Upper lobe of left lung (tissue), 6 donors: ENCODE measurements at regions not wholly inside any gene's neighbourhood (a gene's known extent, or its start where the extent isn't known, plus 50 kb on each side); places are given as distances from the start of the nearest gene placed in this dataset.
A peak's percentile ranks its signal among the peaks of the same experiment; 100 is the strongest.

Source experiments
- ATAC-seq, 2 donors: fragments of 200-7000 bp; cut with Tn5 transposase; one replicate each; pipeline ENCODE4 v1.9.1; 2022; ENCODE audit warnings: mild to moderate bottlenecking in 2 of 2, moderate library complexity in 2 of 2; ENCODE audit not compliant: low FRiP score in 2 of 2
- DNase-seq, 2 donors: peaks; one replicate each; pipeline ENCODE4 v3.0.0-alpha.2; 2019 to 2020
- H3K27ac ChIP-seq, 4 donors: fragments of 200-600 bp; sonication (generic); one replicate each; pipeline ENCODE4 v1.5.1; 2016 to 2019
- H3K27me3 ChIP-seq, 4 donors: fragments of 200-600 bp; sonication (generic); one replicate each; pipeline ENCODE4 v1.5.1; 2017 to 2019
- H3K36me3 ChIP-seq, 4 donors: fragments of 200-600 bp; sonication (generic); one replicate each; pipeline ENCODE4 v1.5.1; 2016 to 2019
- H3K4me1 ChIP-seq, 4 donors: fragments of 200-600 bp; sonication (generic); one replicate each; pipeline ENCODE4 v1.5.1; 2018 to 2019
- H3K4me3 ChIP-seq, 4 donors: fragments of 200-600 bp; sonication (generic); one replicate each; pipeline ENCODE4 v1.5.1; 2017 to 2019; ENCODE audit warnings: mild to moderate bottlenecking in 2 of 4, moderate library complexity in 1 of 4
- H3K9me3 ChIP-seq, 4 donors: fragments of 200-600 bp; sonication (generic); one replicate each; pipeline ENCODE4 v1.5.1; 2018 to 2019
- EP300 ChIP-seq, 4 donors: sonication (generic); formaldehyde crosslinking; IDR thresholded peaks; one replicate each; pipeline ENCODE4 v1.5.1; 2017; ENCODE audit warnings: antibody characterized with exemption in 4 of 4, control low read depth in 2 of 4
- POLR2A ChIP-seq, 4 donors: fragments of 450-650 bp; IDR thresholded peaks; one replicate each; pipeline ENCODE4 v1.5.1; 2016 to 2017; ENCODE audit warnings: antibody characterized with exemption in 4 of 4, mild to moderate bottlenecking in 2 of 4
- POLR2AphosphoS5 ChIP-seq, 2 donors: sonication (generic); formaldehyde crosslinking; IDR thresholded peaks; one replicate each; pipeline ENCODE4 v1.5.1; 2017; ENCODE audit warnings: antibody characterized with exemption in 2 of 2
- WGBS, 2 donors: methylation state at CpG; one replicate each; pipeline ENCODE4 v1.1.5; 2017 to 2018; 5-methylcytosine and 5-hydroxymethylcytosine counted together
- TF ChIP-seq, protein P1 (sequence below), 6 experiments: fragments of 450-650 bp in 4 of 6; fragments of 200-600 bp in 2 of 6; sonication (generic) in 2 of 6; IDR thresholded peaks; one replicate each; pipeline ENCODE4 v1.5.1; 2016 to 2019; ENCODE audit warnings: antibody characterized with exemption in 6 of 6
- donor health status: DM: no; HTN: no; CAD: no; lungs with moderate emphysema.
- donor health status: DM: no; HTN: yes; CAD: no; lungs with severe emphysema.

DNA sequence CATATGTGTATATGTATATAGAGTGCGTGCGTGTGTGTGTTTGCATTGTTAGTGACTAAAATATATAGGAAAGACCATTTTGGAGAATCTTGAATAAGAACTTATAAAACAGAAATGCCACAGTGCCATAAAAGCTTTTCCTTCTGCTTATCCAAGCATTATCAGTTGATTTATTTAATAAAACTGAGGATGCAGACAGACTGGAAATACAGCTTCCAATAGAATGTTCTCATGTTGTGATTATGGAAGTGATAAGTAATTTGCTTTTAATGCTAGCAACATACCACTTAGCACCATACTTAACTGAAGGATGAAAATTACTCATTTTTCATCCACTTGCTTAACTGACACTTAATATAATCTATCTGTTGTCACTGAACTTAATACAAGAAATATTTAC lies 820.1 kb downstream of the TFAP2A start:
- Histone ChIP-seq H3K27me3 (no peaks in the 10 kb centered on the region), H3K27ac (no peak overlapping the region), H3K4me3 (no peak overlapping the region), H3K36me3 (no peaks in the 10 kb centered on the region), H3K9me3 (no peaks in the 10 kb centered on the region), H3K4me1 (no peaks in the 10 kb centered on the region)
- 95 to 96% methylated on average over 2 of the region's 2 CpGs for WGBS, 2 donors
- DNase-seq = no peak
- ATAC-seq = no peak
- no peak for TF ChIP-seq EP300 (IDR thresholded peaks at IDR 0.05)
- TF ChIP-seq, protein P1, sequence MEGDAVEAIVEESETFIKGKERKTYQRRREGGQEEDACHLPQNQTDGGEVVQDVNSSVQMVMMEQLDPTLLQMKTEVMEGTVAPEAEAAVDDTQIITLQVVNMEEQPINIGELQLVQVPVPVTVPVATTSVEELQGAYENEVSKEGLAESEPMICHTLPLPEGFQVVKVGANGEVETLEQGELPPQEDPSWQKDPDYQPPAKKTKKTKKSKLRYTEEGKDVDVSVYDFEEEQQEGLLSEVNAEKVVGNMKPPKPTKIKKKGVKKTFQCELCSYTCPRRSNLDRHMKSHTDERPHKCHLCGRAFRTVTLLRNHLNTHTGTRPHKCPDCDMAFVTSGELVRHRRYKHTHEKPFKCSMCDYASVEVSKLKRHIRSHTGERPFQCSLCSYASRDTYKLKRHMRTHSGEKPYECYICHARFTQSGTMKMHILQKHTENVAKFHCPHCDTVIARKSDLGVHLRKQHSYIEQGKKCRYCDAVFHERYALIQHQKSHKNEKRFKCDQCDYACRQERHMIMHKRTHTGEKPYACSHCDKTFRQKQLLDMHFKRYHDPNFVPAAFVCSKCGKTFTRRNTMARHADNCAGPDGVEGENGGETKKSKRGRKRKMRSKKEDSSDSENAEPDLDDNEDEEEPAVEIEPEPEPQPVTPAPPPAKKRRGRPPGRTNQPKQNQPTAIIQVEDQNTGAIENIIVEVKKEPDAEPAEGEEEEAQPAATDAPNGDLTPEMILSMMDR (IDR thresholded peaks at IDR 0.05) = no peak
- no peak for TF ChIP-seq POLR2AphosphoS5 (IDR thresholded peaks at IDR 0.05)
- TF ChIP-seq POLR2A (IDR thresholded peaks at IDR 0.05) = no peak

GRCh38 chr6:9593554-9593953 lies 821.3 kb downstream of the TFAP2A start:
- Histone ChIP-seq H3K4me1 (no peaks in the 10 kb centered on the region), H3K36me3 (no peaks in the 10 kb centered on the region), H3K9me3 (no peaks in the 10 kb centered on the region), H3K27ac (no peak overlapping the region), H3K27me3 (no peaks in the 10 kb centered on the region), H3K4me3 (no peak overlapping the region)
- TF ChIP-seq POLR2AphosphoS5 (IDR thresholded peaks at IDR 0.05) (no peak), EP300 (IDR thresholded peaks at IDR 0.05) (no peak), POLR2A (IDR thresholded peaks at IDR 0.05) (no peak)
- TF ChIP-seq, protein P1 (IDR thresholded peaks at IDR 0.05) = no peak
- WGBS, 2 donors = 76 to 83% methylated on average over 3 of the region's 3 CpGs
- DNase-seq (no peak), ATAC-seq (no peak)

DNA sequence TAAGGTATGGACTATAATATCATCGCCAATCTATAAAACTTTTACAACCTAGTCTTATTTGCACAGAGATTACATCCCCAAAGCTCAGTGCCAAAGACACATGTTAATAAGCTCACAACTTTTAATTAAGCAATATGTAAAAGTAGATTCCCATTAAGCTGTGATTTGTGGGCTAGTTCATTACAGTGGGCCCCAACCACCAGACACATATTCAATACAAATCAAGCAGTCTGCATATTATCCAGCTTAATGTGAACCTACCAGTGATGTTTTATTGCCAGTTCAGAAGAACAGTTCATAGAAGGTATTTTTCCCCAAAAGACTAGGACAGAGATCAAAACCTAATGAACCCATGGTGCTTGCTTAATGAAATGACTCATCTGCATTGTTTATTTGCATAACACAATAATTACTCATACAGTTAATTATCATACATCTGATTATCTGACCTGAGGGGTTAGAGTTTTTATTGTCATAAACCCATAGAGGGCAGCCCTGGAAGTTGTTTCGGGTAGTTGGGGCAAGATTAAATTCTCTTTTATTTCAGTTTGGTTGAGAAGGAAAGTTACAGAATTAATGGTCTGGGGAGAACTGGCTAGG lies 831.0 kb downstream of the TFAP2A start:
- no peak overlapping the region for H3K4me3 ChIP-seq
- H3K4me1 ChIP-seq = no peaks in the 10 kb centered on the region
- no peak for DNase-seq
- TF ChIP-seq EP300 (IDR thresholded peaks at IDR 0.05) = no peak
- H3K9me3 ChIP-seq = no peaks in the 10 kb centered on the region
- no peaks in the 10 kb centered on the region for H3K27me3 ChIP-seq
- ATAC-seq = no peak
- H3K27ac ChIP-seq = no peak overlapping the region
- 91 to 94% methylated on average over 2 of the region's 2 CpGs for WGBS, 2 donors
- no peaks in the 10 kb centered on the region for H3K36me3 ChIP-seq

DNA sequence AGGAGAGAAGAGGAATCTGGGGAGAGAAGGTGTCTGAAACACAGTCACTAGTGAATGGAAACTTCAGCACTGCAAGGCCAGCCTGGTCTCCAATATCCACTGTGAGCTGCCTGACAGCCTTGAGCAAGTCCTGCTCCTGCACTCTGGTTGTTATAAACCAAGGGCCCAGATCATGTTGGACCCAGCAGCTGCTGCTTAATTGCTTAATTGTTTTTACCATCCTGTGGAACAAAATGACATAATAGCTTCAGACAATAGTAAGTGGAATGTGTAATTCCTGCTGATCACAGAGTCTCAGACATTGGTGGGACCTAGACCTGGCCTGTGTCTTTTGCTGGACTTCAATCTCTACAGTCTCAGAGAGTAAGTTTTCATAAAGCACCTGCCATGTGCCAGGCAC lies 833.7 kb downstream of the TFAP2A start:
- Histone ChIP-seq H3K27me3 (no peaks in the 10 kb centered on the region), H3K9me3 (no peaks in the 10 kb centered on the region), H3K4me3 (no peak overlapping the region), H3K36me3 (no peaks in the 10 kb centered on the region), H3K4me1 (no peaks in the 10 kb centered on the region), H3K27ac (peak overlapping the region in 1 of 4 donors; percentile 14)
- ATAC-seq = no peak
- TF ChIP-seq, protein P1 (IDR thresholded peaks at IDR 0.05) = no peak
- TF ChIP-seq EP300 (IDR thresholded peaks at IDR 0.05) (no peak), POLR2AphosphoS5 (IDR thresholded peaks at IDR 0.05) (no peak), POLR2A (IDR thresholded peaks at IDR 0.05) (no peak)
- no peak for DNase-seq

DNA sequence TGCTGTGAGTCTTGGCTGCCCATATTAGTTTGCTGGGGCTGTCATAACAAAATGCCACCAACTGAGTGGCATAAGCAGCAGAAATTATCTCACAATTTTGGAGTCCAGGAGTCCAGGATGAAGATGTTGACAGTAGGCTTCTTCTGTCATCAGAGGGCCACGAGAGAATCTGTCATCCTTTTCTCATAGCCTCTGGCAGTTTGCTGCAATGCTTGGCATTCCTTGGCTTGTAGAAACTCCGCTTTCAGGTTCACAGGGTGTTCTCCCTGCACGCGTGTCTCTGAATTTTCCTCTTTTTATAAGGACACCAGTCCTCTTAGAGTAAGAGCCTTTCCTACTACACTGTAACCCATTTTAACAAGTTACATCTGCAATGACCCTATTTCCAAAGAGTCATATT lies 838.4 kb downstream of the TFAP2A start:
- Histone ChIP-seq H3K27ac (no peak overlapping the region), H3K4me1 (no peaks in the 10 kb centered on the region), H3K36me3 (no peaks in the 10 kb centered on the region), H3K27me3 (no peaks in the 10 kb centered on the region), H3K9me3 (no peaks in the 10 kb centered on the region), H3K4me3 (no peak overlapping the region)
- ATAC-seq (no peak), DNase-seq (no peak)
- 87 to 91% methylated on average over 4 of the region's 4 CpGs for WGBS, 2 donors
- TF ChIP-seq POLR2AphosphoS5 (IDR thresholded peaks at IDR 0.05) (no peak), POLR2A (IDR thresholded peaks at IDR 0.05) (no peak), EP300 (IDR thresholded peaks at IDR 0.05) (no peak)
- TF ChIP-seq, protein P1 (IDR thresholded peaks at IDR 0.05) = no peak
